NCI-H2171 treated with DMSO at 0.1 percent for 48 hours (cell line): ENCODE measurements at regions not wholly inside any gene's neighbourhood (a gene's known extent, or its start where the extent isn't known, plus 50 kb on each side); places are given as distances from the start of the nearest gene placed in this dataset.
"Not testable (repeated sequence)": the region's sequence is repeated elsewhere in the genome, so short reads cannot be mapped to it uniquely, and the experiment has no call there.

ENCODE experiments used
- DNase-seq: peaks from one replicate; lab custom pipeline; 2025; lab: John Stamatoyannopoulos, UW

GRCh38 chr3:82410366-82410765 is 648.9 kb upstream of the GBE1 start:
- DNase-seq = no peak

- no peak for DNase-seq
Measured at GRCh38 chr3:82409842-82410241, 648.4 kb upstream of the GBE1 start.

GRCh38 chr3:82392203-82392775 is 630.8 kb upstream of the GBE1 start:
- DNase-seq = no peak

- no peak for DNase-seq
Measured at GRCh38 chr3:82390868-82391267, 629.4 kb upstream of the GBE1 start.

- peak; percentile 38 for DNase-seq
Measured at GRCh38 chr3:82386647-82387046, 625.2 kb upstream of the GBE1 start.

GRCh38 chr3:82384181-82384580 is 622.7 kb upstream of the GBE1 start:
- no peak for DNase-seq

GRCh38 chr3:82382831-82383230 is 621.4 kb upstream of the GBE1 start:
- DNase-seq = no peak

GRCh38 chr3:82378392-82378791 is 616.9 kb upstream of the GBE1 start:
- DNase-seq = no peak

GRCh38 chr3:82376883-82377282 is 615.4 kb upstream of the GBE1 start:
- no peak for DNase-seq

GRCh38 chr3:82373833-82374232 is 612.4 kb upstream of the GBE1 start:
- DNase-seq = not testable (repeated sequence)

GRCh38 chr3:82364827-82365226 is 603.4 kb upstream of the GBE1 start:
- no peak for DNase-seq

GRCh38 chr3:82363131-82363530 is 601.7 kb upstream of the GBE1 start:
- DNase-seq = no peak

- DNase-seq = no peak
Measured at GRCh38 chr3:82355228-82355627, 593.8 kb upstream of the GBE1 start.

GRCh38 chr3:82354228-82354627 is 592.8 kb upstream of the GBE1 start:
- no peak for DNase-seq

- DNase-seq = no peak
Measured at GRCh38 chr3:82353306-82354171, 592.1 kb upstream of the GBE1 start.

- no peak for DNase-seq
Measured at GRCh38 chr3:82347585-82347984, 586.1 kb upstream of the GBE1 start.

GRCh38 chr3:82342521-82342920 is 581.1 kb upstream of the GBE1 start:
- no peak for DNase-seq

GRCh38 chr3:82329300-82329699 is 567.9 kb upstream of the GBE1 start:
- no peak for DNase-seq

- DNase-seq = no peak
Measured at GRCh38 chr3:82311901-82312300, 550.5 kb upstream of the GBE1 start.

GRCh38 chr3:82308755-82309154 is 547.3 kb upstream of the GBE1 start:
- DNase-seq = no peak

- DNase-seq = no peak
Measured at GRCh38 chr3:82306189-82306588, 544.7 kb upstream of the GBE1 start.

- no peak for DNase-seq
Measured at GRCh38 chr3:82294609-82295008, 533.2 kb upstream of the GBE1 start.

- DNase-seq = no peak
Measured at GRCh38 chr3:82293867-82294266, 532.4 kb upstream of the GBE1 start.

GRCh38 chr3:82293435-82293834 is 532.0 kb upstream of the GBE1 start:
- no peak for DNase-seq
